ENCODE measurements at regions not wholly inside any gene's neighbourhood (a gene's known extent, or its start where the extent isn't known, plus 50 kb on each side); places are given as distances from the start of the nearest gene placed in this dataset.

DNA sequence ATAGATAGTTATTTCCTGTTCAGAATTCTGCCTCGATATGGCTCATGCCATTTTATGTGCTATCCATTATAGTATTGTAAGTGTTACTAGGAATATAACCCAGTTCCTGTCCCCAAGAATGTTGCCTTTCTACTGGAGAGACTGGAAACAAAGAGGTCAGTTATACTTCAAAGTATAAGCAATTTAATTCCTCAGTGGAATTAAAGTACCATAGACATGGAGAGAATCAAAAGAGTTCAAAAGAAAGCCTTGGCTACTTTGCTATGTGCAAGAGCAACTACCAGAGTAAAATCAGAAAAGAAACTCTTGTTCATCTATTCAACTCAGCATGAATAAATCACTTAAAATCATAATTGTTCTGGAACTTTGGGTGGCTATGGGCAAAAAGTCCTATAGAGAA, 173.2 kb upstream of the EEA1 start:
- Mint-ChIP-seq H3K9me3 (ENCODE audit: unreplicated experiment) (peaks cover 11% of the 10 kb centered on the region), H3K4me1 (ENCODE audit: low read depth, unreplicated experiment) (peaks cover 38% of the 10 kb centered on the region), H3K4me3 (ENCODE audit: unreplicated experiment) (no peak overlapping the region), H3K27me3 (ENCODE audit: insufficient read depth, unreplicated experiment) (no peaks in the 10 kb centered on the region), H3K27ac (ENCODE audit: unreplicated experiment) (peak overlapping the region; percentile 76), H3K36me3 (ENCODE audit: insufficient read depth, unreplicated experiment) (peaks cover 6% of the 10 kb centered on the region)
- no peak for TF ChIP-seq CTCF (IDR thresholded peaks at IDR 0.05; ENCODE audit: insufficient read depth in 1 of 2, low read depth in 1 of 2, low read length in 1 of 2, severe bottlenecking in 1 of 2, unreplicated experiment in 1 of 2)
- Histone ChIP-seq H3K27me3 (replicated peaks; ENCODE audit: control insufficient read depth, insufficient read depth, low read length) (no peaks in the 10 kb centered on the region), H3K36me3 (ENCODE audit: control insufficient read depth, insufficient read depth, low read length) (no peaks in the 10 kb centered on the region), H3K9me3 (no peaks in the 10 kb centered on the region), H3K4me1 (peaks cover 48% of the 10 kb centered on the region), H3K4me3 (ENCODE audit: low read depth, low read length) (no peak overlapping the region)
- ChIA-PET CTCF (no interaction called here), POLR2A (no interaction called here)
- BruUV-seq (replicated peaks): TSS peak; percentile 22
- DNase-seq: no peak
- intact Hi-C loops (cut with micrococcal nuclease; ENCODE audit: unreplicated experiment): loop anchor here (1.0 to 2.0 kb wide), 3 partner anchors 15 to 25 kb away; no protein-coding TSS in a partner anchor

DNA sequence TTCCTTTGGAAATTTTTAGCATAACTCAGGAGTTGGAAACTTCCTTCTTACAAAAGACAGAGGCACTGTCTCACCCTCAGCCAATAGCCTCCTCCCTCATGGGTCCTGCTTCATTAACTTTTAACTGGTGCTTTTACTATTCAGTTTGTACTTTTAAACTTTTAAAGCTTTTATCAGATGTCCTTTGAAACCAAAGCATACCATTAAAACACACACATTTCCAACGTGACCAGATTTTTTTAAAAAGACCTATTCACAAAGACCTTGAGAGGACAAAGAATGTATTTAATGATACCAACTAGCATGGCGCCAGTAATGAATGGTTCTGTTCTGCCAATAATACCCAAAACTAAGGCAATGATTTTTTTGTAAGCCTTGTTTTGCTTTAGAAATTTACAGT, 173.6 kb upstream of the EEA1 start:
- TF ChIP-seq CTCF (IDR thresholded peaks at IDR 0.05; ENCODE audit: insufficient read depth in 1 of 2, low read depth in 1 of 2, low read length in 1 of 2, severe bottlenecking in 1 of 2, unreplicated experiment in 1 of 2): no peak
- CTCF ChIA-PET: interaction anchor here (0.6 kb wide), 1 partner anchor 20 kb away, joined by 3 read pairs; no protein-coding TSS in a partner anchor
- no TSS peak for BruUV-seq (replicated peaks)
- Histone ChIP-seq H3K36me3 (ENCODE audit: control insufficient read depth, insufficient read depth, low read length) (no peaks in the 10 kb centered on the region), H3K4me1 (peaks cover 44% of the 10 kb centered on the region), H3K27me3 (replicated peaks; ENCODE audit: control insufficient read depth, insufficient read depth, low read length) (no peaks in the 10 kb centered on the region), H3K9me3 (no peaks in the 10 kb centered on the region), H3K4me3 (ENCODE audit: low read depth, low read length) (no peak overlapping the region)
- peak in 1 of 2 experiments; percentile 39 for DNase-seq
- peaks cover 42% of the 10 kb centered on the region for H3K4me1 Mint-ChIP-seq (ENCODE audit: low read depth, unreplicated experiment)
- peak overlapping the region; percentile 76 for H3K27ac Mint-ChIP-seq (ENCODE audit: unreplicated experiment)
- no peaks in the 10 kb centered on the region for H3K27me3 Mint-ChIP-seq (ENCODE audit: insufficient read depth, unreplicated experiment)
- H3K4me3 Mint-ChIP-seq (ENCODE audit: unreplicated experiment): no peak overlapping the region
- intact Hi-C loops (cut with micrococcal nuclease; ENCODE audit: unreplicated experiment): loop anchor here (1.0 to 2.0 kb wide), 3 partner anchors 15 to 25 kb away; no protein-coding TSS in a partner anchor
- H3K36me3 Mint-ChIP-seq (ENCODE audit: insufficient read depth, unreplicated experiment): peaks cover 6% of the 10 kb centered on the region
- H3K9me3 Mint-ChIP-seq (ENCODE audit: unreplicated experiment): peaks cover 10% of the 10 kb centered on the region
- POLR2A ChIA-PET: no interaction called here

- BruUV-seq (replicated peaks): TSS peak; percentile 59
- H3K27ac Mint-ChIP-seq (ENCODE audit: unreplicated experiment): peak overlapping the region; percentile 76
- H3K4me3 ChIP-seq (ENCODE audit: low read depth, low read length): no peak overlapping the region
- no peaks in the 10 kb centered on the region for H3K36me3 ChIP-seq (ENCODE audit: control insufficient read depth, insufficient read depth, low read length)
- no peak for DNase-seq
- no peaks in the 10 kb centered on the region for H3K9me3 ChIP-seq
- POLR2A ChIA-PET: interaction anchor here (0.5 kb wide), 1 partner anchor 9 kb away, joined by 3 read pairs; no protein-coding TSS in a partner anchor
- peaks cover 4% of the 10 kb centered on the region for H3K36me3 Mint-ChIP-seq (ENCODE audit: insufficient read depth, unreplicated experiment)
- H3K4me3 Mint-ChIP-seq (ENCODE audit: unreplicated experiment): no peak overlapping the region
- peaks cover 6% of the 10 kb centered on the region for H3K9me3 Mint-ChIP-seq (ENCODE audit: unreplicated experiment)
- TF ChIP-seq CTCF (IDR thresholded peaks at IDR 0.05; ENCODE audit: insufficient read depth in 1 of 2, low read depth in 1 of 2, low read length in 1 of 2, severe bottlenecking in 1 of 2, unreplicated experiment in 1 of 2): no peak
- H3K4me1 ChIP-seq: peaks cover 47% of the 10 kb centered on the region
- H3K27me3 ChIP-seq (replicated peaks; ENCODE audit: control insufficient read depth, insufficient read depth, low read length): no peaks in the 10 kb centered on the region
- intact Hi-C loops (cut with micrococcal nuclease; ENCODE audit: unreplicated experiment): loop anchor here (2.0 kb wide), 1 partner anchor 20 kb away; no protein-coding TSS in a partner anchor
- H3K27me3 Mint-ChIP-seq (ENCODE audit: insufficient read depth, unreplicated experiment): no peaks in the 10 kb centered on the region
- H3K4me1 Mint-ChIP-seq (ENCODE audit: low read depth, unreplicated experiment): peaks cover 44% of the 10 kb centered on the region
- CTCF ChIA-PET: interaction anchor here (0.6 kb wide), 1 partner anchor 20 kb away, joined by 3 read pairs; no protein-coding TSS in a partner anchor
Observed at GRCh38 chr12:93103154-93103553, 174.1 kb upstream of the EEA1 start.

All from Caco-2 (cell line).